Chondrocyte (in vitro differentiated cells): ENCODE measurements at regions not wholly inside any gene's neighbourhood (a gene's known extent, or its start where the extent isn't known, plus 50 kb on each side); places are given as distances from the start of the nearest gene placed in this dataset.

Experiments
- DNase-seq: peaks from one replicate; pipeline ENCODE4 v3.0.0; 2021; ENCODE audit warnings: mixed read lengths, low spot score
- H3K27ac Mint-ChIP-seq: one replicate; pipeline ENCODE4 v1.8.0; 2021; ENCODE audit warnings: mild to moderate bottlenecking, moderate library complexity, mixed read lengths; ENCODE audit not compliant: unreplicated experiment
- H3K27me3 Mint-ChIP-seq: 2 replicates; pipeline ENCODE4 v1.8.0; 2021; ENCODE audit warnings: low read depth, mixed read lengths
- H3K36me3 Mint-ChIP-seq: 2 replicates; pipeline ENCODE4 v1.8.0; 2021; ENCODE audit warnings: low read depth, mixed read lengths
- H3K4me1 Mint-ChIP-seq: 2 replicates; pipeline ENCODE4 v1.8.0; 2021; ENCODE audit warnings: low read depth, mild to moderate bottlenecking, mixed read lengths
- H3K4me3 Mint-ChIP-seq: one replicate; pipeline ENCODE4 v1.8.0; 2021; ENCODE audit warnings: mild to moderate bottlenecking, moderate library complexity, mixed read lengths; ENCODE audit not compliant: unreplicated experiment
- H3K9me3 Mint-ChIP-seq: 2 replicates; pipeline ENCODE4 v1.8.0; 2021; ENCODE audit warnings: low read depth, mixed read lengths
- TF ChIP-seq, protein P1 (sequence below): fragments of 200-600 bp; sonication (generic); IDR thresholded peaks from 2 replicates; pipeline ENCODE4 v1.5.0; 2021; ENCODE audit warnings: antibody characterized with exemption, mild to moderate bottlenecking, moderate library complexity

DNA sequence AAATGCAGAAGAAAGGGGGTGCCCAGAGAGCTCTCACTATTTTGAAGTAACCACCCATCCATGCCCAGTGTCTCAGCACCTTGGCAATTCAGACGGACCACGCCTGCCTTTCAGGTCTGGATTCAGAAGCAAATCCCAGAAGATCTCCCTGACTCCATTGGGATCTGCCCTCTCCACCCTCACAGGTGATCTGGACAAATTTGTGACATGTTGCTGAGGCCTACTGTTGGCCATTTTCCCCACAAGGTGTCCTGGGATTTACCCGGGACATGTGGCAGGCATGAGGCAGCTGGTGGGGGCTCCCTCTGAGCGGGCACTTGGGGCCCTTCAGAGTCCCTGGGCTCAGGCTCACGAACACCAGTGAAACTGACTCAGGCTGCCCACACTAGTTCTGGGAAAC is 51.9 kb upstream of the IYD start:
- TF ChIP-seq, protein P1, sequence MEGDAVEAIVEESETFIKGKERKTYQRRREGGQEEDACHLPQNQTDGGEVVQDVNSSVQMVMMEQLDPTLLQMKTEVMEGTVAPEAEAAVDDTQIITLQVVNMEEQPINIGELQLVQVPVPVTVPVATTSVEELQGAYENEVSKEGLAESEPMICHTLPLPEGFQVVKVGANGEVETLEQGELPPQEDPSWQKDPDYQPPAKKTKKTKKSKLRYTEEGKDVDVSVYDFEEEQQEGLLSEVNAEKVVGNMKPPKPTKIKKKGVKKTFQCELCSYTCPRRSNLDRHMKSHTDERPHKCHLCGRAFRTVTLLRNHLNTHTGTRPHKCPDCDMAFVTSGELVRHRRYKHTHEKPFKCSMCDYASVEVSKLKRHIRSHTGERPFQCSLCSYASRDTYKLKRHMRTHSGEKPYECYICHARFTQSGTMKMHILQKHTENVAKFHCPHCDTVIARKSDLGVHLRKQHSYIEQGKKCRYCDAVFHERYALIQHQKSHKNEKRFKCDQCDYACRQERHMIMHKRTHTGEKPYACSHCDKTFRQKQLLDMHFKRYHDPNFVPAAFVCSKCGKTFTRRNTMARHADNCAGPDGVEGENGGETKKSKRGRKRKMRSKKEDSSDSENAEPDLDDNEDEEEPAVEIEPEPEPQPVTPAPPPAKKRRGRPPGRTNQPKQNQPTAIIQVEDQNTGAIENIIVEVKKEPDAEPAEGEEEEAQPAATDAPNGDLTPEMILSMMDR: no peak
- Mint-ChIP-seq H3K27ac (no peak overlapping the region), H3K9me3 (no peaks in the 10 kb centered on the region), H3K36me3 (no peaks in the 10 kb centered on the region), H3K27me3 (peaks cover 7% of the 10 kb centered on the region), H3K4me3 (no peak overlapping the region), H3K4me1 (peaks cover 18% of the 10 kb centered on the region)
- no peak for DNase-seq
